ENCODE measurements at regions not wholly inside any gene's neighbourhood (a gene's known extent, or its start where the extent isn't known, plus 50 kb on each side); places are given as distances from the start of the nearest gene placed in this dataset.

DNA sequence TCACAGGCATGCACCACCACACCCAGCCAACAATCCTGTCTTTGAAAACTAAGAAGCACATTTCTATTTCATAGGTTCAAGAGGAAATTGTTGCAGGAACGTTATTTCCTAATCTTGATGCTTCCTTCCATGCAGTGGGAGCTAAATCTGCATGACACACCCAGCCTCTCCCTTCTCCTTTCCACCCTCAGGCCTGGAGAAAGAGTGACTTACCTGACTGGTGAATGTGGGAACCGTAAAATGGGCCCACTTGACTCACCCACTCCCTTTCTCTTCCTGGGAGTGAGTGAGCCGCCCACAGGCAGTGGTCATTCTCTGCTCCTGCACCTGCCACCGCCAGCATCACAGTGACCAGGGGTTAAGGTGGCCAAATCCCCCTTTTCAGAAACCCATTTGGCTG is 78.2 kb downstream of the C9orf50 start:
- TF ChIP-seq CTCF (IDR thresholded peaks at IDR 0.05) (no peak), POLR2AphosphoS5 (IDR thresholded peaks at IDR 0.05) (no peak), POLR2A (IDR thresholded peaks at IDR 0.05) (no peak), EP300 (IDR thresholded peaks at IDR 0.05) (no peak)
